Calu3 (cell line): ENCODE measurements at regions not wholly inside any gene's neighbourhood (a gene's known extent, or its start where the extent isn't known, plus 50 kb on each side); places are given as distances from the start of the nearest gene placed in this dataset. TPM values are rescaled to one million over a fixed set of nuclear protein-coding genes. Genes with fewer than 3 reads are reported as not detected.

Experiments used
- BruUV-seq: library from RNA; stranded (reverse); fragments of 400-500 nt; replicated peaks from 2 replicates; lab custom pipeline; 2021; lab: Mats Ljungman, UMichigan
- CTCF ChIA-PET: fragments of 300-600 bp; sonication (Branson Sonifier 250); formaldehyde crosslinking; loops from one replicate; lab custom pipeline; 2022; ENCODE audit warnings: antibody characterized with exemption; lab: Charles Lee
- DNase-seq: peaks from one replicate; pipeline ENCODE4 v3.0.0; 2022
- H3K27ac Mint-ChIP-seq: one replicate; pipeline ENCODE4 v1.8.0; 2022; ENCODE audit warnings: mixed read lengths; ENCODE audit not compliant: unreplicated experiment
- H3K27me3 Mint-ChIP-seq: one replicate; pipeline ENCODE4 v1.8.0; 2022; ENCODE audit warnings: mixed read lengths; ENCODE audit not compliant: unreplicated experiment
- H3K36me3 Mint-ChIP-seq: one replicate; pipeline ENCODE4 v1.8.0; 2022; ENCODE audit warnings: mild to moderate bottlenecking, moderate library complexity, mixed read lengths; ENCODE audit not compliant: insufficient read depth, unreplicated experiment
- H3K4me1 Mint-ChIP-seq: one replicate; pipeline ENCODE4 v1.8.0; 2022; ENCODE audit warnings: mild to moderate bottlenecking, low read depth, mixed read lengths; ENCODE audit not compliant: unreplicated experiment
- H3K4me3 Mint-ChIP-seq: one replicate; pipeline ENCODE4 v1.8.0; 2022; ENCODE audit warnings: mild to moderate bottlenecking, low read depth, moderate library complexity, mixed read lengths; ENCODE audit not compliant: unreplicated experiment
- H3K9me3 Mint-ChIP-seq: one replicate; pipeline ENCODE4 v1.8.0; 2022; ENCODE audit warnings: low read depth, mixed read lengths; ENCODE audit not compliant: unreplicated experiment
- intact Hi-C: fragments of 100-400 bp; cut with micrococcal nuclease; formaldehyde crosslinking; loops from one replicate; pipeline ENCODE4 v1.10.0; 2022; ENCODE audit not compliant: unreplicated experiment
- microRNA-seq: library from miRNA; unstranded; fragments of <30 nt; microRNA quantifications from one replicate; pipeline ENCODE4 v1.2.0, GENCODE V29; 2022
- TF ChIP-seq, protein P1 (sequence below): fragments of 200-600 bp; IDR thresholded peaks from one replicate; pipeline ENCODE4 v1.8.0; 2022; ENCODE audit warnings: antibody characterized with exemption; ENCODE audit not compliant: unreplicated experiment

DNA sequence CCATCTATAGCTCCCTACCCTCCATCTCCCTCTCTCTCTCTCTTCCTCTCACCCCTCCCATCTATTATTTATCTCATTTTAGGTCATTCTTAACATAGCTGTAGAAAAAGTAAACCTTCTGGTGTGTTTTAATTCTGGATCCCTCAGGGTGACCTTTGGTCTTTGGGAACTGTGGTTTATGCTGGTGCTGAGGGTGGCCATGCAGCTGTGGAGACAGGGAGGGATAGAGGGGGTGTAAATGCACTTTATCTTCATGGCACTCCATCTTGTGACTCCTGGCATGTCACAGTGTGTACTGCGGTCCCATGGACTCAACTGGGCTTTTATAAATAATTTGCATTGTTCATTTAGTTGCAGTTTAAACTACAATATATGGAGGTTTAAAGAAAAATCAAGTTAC, 50.2 kb upstream of the RUNX1 start:
- Mint-ChIP-seq H3K36me3 (no peaks in the 10 kb centered on the region), H3K4me3 (no peak overlapping the region), H3K4me1 (no peaks in the 10 kb centered on the region), H3K27ac (no peak overlapping the region), H3K27me3 (no peaks in the 10 kb centered on the region), H3K9me3 (peaks cover 3% of the 10 kb centered on the region)
- no peak for DNase-seq
- intact Hi-C loops = no loop called here
- CTCF ChIA-PET = no interaction called here
- TF ChIP-seq, protein P1, sequence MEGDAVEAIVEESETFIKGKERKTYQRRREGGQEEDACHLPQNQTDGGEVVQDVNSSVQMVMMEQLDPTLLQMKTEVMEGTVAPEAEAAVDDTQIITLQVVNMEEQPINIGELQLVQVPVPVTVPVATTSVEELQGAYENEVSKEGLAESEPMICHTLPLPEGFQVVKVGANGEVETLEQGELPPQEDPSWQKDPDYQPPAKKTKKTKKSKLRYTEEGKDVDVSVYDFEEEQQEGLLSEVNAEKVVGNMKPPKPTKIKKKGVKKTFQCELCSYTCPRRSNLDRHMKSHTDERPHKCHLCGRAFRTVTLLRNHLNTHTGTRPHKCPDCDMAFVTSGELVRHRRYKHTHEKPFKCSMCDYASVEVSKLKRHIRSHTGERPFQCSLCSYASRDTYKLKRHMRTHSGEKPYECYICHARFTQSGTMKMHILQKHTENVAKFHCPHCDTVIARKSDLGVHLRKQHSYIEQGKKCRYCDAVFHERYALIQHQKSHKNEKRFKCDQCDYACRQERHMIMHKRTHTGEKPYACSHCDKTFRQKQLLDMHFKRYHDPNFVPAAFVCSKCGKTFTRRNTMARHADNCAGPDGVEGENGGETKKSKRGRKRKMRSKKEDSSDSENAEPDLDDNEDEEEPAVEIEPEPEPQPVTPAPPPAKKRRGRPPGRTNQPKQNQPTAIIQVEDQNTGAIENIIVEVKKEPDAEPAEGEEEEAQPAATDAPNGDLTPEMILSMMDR = no peak
- BruUV-seq = no TSS peak

Small RNA genes in the stretch of these regions (microRNA-seq; reads per million reads assigned to microRNA genes)
- not detected for gene MIR802
